ENCODE measurements at regions not wholly inside any gene's neighbourhood (a gene's known extent, or its start where the extent isn't known, plus 50 kb on each side); places are given as distances from the start of the nearest gene placed in this dataset.

GRCh38 chrX:2589186-2590020 is 88.6 kb upstream of the DHRSX start:
- TF ChIP-seq CTCF (IDR thresholded peaks at IDR 0.05) (no peak), ZFX (IDR thresholded peaks at IDR 0.05; ENCODE audit: borderline replicate concordance) (no peak)
